HFFc6 (cell line): ENCODE measurements at regions not wholly inside any gene's neighbourhood (a gene's known extent, or its start where the extent isn't known, plus 50 kb on each side); places are given as distances from the start of the nearest gene placed in this dataset.
A peak's percentile ranks its signal among the peaks of the same experiment; 100 is the strongest.

Experiments used
- DNase-seq: peaks from one replicate; pipeline ENCODE4 v3.0.0-alpha.2; 2018
- H3K27ac Mint-ChIP-seq: 2 replicates; pipeline ENCODE4 v1.8.0; 2020; ENCODE audit warnings: mild to moderate bottlenecking, mixed read lengths
- H3K27me3 Mint-ChIP-seq: 2 replicates; pipeline ENCODE4 v1.8.0; 2021; ENCODE audit warnings: mild to moderate bottlenecking, moderate library complexity, mixed read lengths; ENCODE audit not compliant: insufficient read depth
- H3K36me3 Mint-ChIP-seq: 2 replicates; pipeline ENCODE4 v1.8.0; 2021; ENCODE audit warnings: low read depth, mixed read lengths
- H3K4me1 Mint-ChIP-seq: 2 replicates; pipeline ENCODE4 v1.8.0; 2020; ENCODE audit warnings: low read depth, mixed read lengths
- H3K4me3 Mint-ChIP-seq: 2 replicates; pipeline ENCODE4 v1.8.0; 2020; ENCODE audit warnings: mild to moderate bottlenecking, moderate library complexity, mixed read lengths
- H3K9me3 Mint-ChIP-seq: 2 replicates; pipeline ENCODE4 v1.8.0; 2020; ENCODE audit warnings: mild to moderate bottlenecking, mixed read lengths
- TF ChIP-seq, protein P1 (sequence below): fragments of 200-600 bp; sonication (generic); IDR thresholded peaks from 2 replicates; pipeline ENCODE4 v1.5.0; 2021; ENCODE audit warnings: antibody characterized with exemption, mild to moderate bottlenecking

DNA sequence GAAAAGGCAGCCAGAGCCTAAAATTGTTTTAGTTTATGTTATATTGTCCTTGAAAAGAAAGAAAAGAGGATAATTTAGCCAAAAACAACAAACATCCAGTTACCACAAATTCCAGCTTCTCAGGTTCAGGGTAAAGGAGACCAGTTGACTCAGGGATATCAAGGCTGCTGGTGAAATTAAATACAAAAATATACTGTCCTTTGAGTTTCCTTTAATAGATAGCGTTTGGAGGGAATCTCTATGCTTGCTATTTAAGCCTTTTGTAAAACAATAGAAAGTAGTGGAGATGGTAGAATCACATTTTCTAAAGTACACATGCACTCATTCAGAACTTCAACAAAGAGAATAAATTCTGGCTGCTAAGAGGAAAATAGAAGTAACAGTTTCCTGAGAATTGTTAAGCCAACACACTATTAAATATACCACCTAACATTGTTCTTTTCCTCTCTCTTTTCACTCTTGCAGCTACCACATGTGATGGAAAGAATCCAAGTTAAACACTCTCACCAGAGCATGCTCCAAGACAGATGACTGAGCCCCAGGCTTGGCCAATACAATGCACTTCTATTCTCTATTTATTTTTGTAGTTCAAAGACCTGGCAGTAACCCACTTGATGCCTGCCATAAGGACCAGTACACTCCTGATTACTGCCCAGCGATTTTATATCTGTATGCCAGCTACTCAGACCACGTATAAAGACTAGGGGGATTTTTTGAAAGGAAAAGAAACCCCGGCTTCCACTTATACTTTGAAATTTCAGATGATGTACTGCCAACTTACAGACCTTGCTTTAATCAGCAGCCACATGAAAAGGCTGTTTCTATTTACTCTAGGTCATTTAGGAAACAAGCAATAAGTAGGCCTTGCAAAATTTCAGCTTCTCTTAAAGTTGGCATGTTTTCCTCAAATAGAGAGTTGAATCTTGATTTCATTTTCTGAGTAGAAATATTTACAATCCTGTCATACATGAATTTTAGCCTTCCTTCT, 756.9 kb downstream of the FAT4 start:
- H3K27me3 Mint-ChIP-seq = no peaks in the 10 kb centered on the region
- 0 out of 2 replicates have a peak, but pooled peaks cover 7% of the 10 kb centered on the region for H3K4me1 Mint-ChIP-seq
- TF ChIP-seq, protein P1, sequence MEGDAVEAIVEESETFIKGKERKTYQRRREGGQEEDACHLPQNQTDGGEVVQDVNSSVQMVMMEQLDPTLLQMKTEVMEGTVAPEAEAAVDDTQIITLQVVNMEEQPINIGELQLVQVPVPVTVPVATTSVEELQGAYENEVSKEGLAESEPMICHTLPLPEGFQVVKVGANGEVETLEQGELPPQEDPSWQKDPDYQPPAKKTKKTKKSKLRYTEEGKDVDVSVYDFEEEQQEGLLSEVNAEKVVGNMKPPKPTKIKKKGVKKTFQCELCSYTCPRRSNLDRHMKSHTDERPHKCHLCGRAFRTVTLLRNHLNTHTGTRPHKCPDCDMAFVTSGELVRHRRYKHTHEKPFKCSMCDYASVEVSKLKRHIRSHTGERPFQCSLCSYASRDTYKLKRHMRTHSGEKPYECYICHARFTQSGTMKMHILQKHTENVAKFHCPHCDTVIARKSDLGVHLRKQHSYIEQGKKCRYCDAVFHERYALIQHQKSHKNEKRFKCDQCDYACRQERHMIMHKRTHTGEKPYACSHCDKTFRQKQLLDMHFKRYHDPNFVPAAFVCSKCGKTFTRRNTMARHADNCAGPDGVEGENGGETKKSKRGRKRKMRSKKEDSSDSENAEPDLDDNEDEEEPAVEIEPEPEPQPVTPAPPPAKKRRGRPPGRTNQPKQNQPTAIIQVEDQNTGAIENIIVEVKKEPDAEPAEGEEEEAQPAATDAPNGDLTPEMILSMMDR = no peak
- H3K4me3 Mint-ChIP-seq = no peak overlapping the region
- DNase-seq = peak; percentile 18
- no peaks in the 10 kb centered on the region for H3K36me3 Mint-ChIP-seq
- H3K9me3 Mint-ChIP-seq = no peaks in the 10 kb centered on the region
- H3K27ac Mint-ChIP-seq = no peak overlapping the region

DNA sequence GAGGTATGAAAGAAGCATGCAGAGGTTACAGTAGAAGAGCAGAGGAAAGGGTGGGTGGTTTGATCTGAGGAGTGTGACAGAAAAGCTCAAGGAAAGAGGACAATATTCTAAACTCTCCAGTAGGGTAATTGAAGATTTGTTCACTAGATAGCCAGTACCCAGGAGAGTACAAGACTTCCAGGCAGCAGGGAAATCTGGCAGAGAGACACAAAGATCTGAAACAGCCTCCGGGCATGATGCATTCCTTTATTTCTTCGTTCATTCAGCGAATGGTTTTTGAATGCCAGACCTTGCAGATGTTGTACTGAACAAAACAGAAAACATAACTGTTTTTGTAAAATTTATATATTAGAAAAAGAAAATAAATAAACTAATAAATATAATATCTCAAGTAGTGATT, 766.6 kb downstream of the FAT4 start:
- TF ChIP-seq, protein P1 = no peak
- DNase-seq = no peak
- no peaks in the 10 kb centered on the region for H3K4me1 Mint-ChIP-seq
- no peaks in the 10 kb centered on the region for H3K36me3 Mint-ChIP-seq
- H3K4me3 Mint-ChIP-seq = no peak overlapping the region
- peaks cover 4% of the 10 kb centered on the region for H3K27me3 Mint-ChIP-seq
- peaks cover 6% of the 10 kb centered on the region; the same call in 1 of the 2 replicates for H3K9me3 Mint-ChIP-seq
- no peak overlapping the region for H3K27ac Mint-ChIP-seq

DNA sequence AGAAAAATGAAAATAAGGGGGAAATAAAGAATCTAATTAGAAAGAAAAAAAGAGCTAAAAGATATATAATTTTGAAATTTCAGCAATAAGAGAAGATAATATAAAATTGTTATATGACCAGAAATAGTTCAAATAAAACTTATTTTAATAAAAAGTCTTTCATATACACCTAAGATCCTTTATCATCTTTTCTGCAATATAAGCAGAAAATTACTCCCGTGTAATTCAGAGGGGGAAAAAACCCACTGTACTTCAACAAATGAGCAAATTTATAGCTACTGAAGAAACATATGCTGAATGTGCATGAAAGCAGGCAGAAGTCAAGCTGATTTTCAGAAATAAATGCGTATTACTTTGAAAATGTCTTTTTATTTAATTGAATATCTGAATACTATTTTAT, 771.3 kb downstream of the FAT4 start:
- peaks cover 6% of the 10 kb centered on the region; the same call in 1 of the 2 replicates for H3K9me3 Mint-ChIP-seq
- H3K27ac Mint-ChIP-seq = no peak overlapping the region
- no peak overlapping the region for H3K4me3 Mint-ChIP-seq
- no peaks in the 10 kb centered on the region for H3K4me1 Mint-ChIP-seq
- DNase-seq = no peak
- no peaks in the 10 kb centered on the region for H3K36me3 Mint-ChIP-seq
- H3K27me3 Mint-ChIP-seq = no peaks in the 10 kb centered on the region
- TF ChIP-seq, protein P1 = no peak

DNA sequence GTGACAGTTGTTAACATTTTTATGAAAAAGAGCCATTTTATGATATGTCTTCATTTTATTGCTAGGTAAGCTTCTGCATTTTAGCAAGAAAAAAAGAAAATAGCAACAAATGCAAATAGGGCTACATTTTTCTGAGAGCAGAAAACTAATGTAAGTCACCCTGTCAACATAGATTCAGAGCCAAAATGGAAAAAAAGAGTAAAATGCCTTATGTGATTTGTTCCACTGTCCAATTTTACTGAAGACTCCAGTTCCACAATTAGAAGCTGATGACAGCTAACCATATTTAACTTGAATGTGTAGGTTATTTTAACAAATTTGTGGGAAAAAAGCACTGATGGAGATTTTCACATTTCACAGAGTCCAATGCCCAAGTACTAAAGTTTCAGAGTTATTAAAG, 772.3 kb downstream of the FAT4 start:
- Mint-ChIP-seq H3K27ac (no peak overlapping the region), H3K9me3 (no peaks in the 10 kb centered on the region), H3K36me3 (no peaks in the 10 kb centered on the region), H3K4me1 (no peaks in the 10 kb centered on the region), H3K27me3 (no peaks in the 10 kb centered on the region), H3K4me3 (no peak overlapping the region)
- TF ChIP-seq, protein P1 = no peak
- no peak for DNase-seq

DNA sequence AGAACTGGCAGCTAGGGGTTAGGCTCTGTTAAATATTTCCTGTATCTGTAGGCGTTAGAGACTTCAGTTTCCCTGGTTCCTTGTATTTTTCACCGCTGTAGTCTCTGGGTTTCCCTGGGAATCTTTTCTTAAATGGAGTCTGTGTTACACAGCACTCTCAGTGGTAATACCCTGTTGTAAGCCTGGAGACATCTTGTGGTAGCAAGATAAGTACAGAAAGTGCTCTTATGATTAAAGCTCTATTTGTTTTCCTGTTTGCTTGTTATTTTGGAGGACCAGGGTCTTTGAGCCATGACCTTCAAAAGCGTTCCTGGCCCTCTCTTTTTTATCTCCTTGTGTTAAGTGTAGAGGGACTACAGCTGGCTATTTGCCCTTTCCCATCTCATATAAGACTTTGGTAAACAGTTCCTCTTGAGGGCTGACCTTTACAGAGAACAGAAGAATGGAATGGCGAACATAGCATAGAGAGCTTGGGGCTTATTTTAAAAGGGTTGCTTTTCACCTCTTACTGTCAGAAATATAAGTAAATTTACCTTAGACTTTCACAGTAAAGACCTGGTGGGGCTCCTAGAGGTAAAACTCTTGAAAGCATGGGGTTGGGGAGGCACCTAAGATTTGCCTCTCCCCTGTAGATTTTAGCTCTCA, 782.5 kb downstream of the FAT4 start:
- Mint-ChIP-seq H3K27me3 (peaks cover 2% of the 10 kb centered on the region), H3K4me1 (no peaks in the 10 kb centered on the region), H3K9me3 (peaks cover 4% of the 10 kb centered on the region; the same call in 1 of the 2 replicates), H3K27ac (no peak overlapping the region), H3K4me3 (no peak overlapping the region), H3K36me3 (no peaks in the 10 kb centered on the region)
- TF ChIP-seq, protein P1 = no peak
- DNase-seq = no peak
